Testis (tissue), 2 donors: ENCODE measurements at regions not wholly inside any gene's neighbourhood (a gene's known extent, or its start where the extent isn't known, plus 50 kb on each side); places are given as distances from the start of the nearest gene placed in this dataset.

Source experiments
- CTCF ChIP-seq, 3 experiments: fragments of 450-650 bp in 2 of 3; fragments of 200-600 bp in 1 of 3; sonication (generic) in 1 of 3; IDR thresholded peaks; one replicate each; pipeline ENCODE4 v1.5.1; 2016 to 2019; ENCODE audit warnings: antibody characterized with exemption in 3 of 3, mild to moderate bottlenecking in 2 of 3, moderate library complexity in 1 of 3
- POLR2A ChIP-seq: fragments of 450-650 bp; IDR thresholded peaks from one replicate; pipeline ENCODE4 v1.6.1; 2017; ENCODE audit warnings: antibody characterized with exemption, mild to moderate bottlenecking, moderate library complexity

DNA sequence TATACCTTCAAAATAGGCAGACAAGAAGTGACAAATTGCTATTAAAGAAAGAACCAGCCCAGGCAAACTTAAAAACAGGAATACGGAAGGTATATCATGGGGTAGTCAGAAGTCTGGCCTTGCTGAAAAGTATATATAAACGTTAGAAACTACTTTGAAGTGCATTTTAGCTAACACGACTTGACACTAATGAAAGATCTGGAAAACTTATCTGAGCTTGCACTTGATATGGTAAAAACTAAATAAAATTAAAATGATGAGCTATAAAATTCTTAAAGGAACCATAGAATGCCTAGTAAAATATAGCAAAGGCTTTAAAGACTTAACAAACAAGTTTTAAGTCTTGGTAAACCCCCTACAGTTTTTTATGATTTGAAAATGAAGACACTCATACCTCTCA, 795.3 kb upstream of the PCDH20 start:
- TF ChIP-seq CTCF (IDR thresholded peaks at IDR 0.05): no peak
- no peak for TF ChIP-seq POLR2A
